HG02973 (cell line): ENCODE measurements at regions not wholly inside any gene's neighbourhood (a gene's known extent, or its start where the extent isn't known, plus 50 kb on each side); places are given as distances from the start of the nearest gene placed in this dataset.
"Not testable (repeated sequence)": the region's sequence is repeated elsewhere in the genome, so short reads cannot be mapped to it uniquely, and the experiment has no call there.

Experiments
- ATAC-seq: cut with Tn5 transposase; IDR thresholded peaks from one replicate; pipeline ENCODE4 v1.9.1; 2021; ENCODE audit warnings: moderate library complexity; ENCODE audit not compliant: unreplicated experiment

DNA sequence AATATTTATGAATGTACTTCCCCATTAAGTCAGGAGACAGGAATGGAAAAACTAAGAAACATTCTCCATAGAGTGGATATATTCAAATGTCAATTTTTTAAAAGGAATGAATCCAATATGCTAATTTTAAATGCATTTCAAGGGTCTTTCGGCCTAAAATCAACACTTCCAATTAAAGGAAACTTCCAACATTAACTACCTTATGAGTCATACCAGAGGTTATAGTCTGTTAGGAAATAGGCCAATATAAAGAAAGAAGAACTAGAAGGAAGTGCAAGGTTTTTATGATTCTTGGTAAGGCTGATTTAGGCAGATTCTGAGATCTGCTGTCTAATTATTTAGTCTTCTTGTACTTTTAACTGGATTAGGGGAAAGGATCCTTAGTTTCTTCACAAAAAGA is 260.1 kb upstream of the EDNRA start:
- ATAC-seq = no peak

DNA sequence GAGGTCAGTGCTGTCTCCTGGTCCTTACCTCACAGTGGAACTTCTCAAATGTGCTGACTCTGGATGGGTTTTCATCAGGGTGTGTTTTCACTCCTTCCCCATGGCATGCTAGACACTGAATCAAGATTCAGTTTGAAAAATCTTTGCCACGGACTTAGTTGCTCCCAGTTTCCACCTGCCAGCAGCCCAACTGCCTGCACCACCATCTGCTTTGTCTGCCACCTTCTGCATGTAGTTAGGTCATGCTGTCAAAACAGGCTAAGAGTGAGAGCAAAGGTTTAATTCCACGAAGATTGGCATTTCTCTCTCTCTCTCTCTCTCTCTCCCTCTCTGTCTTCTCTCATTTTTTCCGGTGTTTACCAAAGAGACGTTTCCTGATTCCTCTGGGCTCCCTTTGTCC is 258.0 kb upstream of the EDNRA start:
- ATAC-seq = no peak

DNA sequence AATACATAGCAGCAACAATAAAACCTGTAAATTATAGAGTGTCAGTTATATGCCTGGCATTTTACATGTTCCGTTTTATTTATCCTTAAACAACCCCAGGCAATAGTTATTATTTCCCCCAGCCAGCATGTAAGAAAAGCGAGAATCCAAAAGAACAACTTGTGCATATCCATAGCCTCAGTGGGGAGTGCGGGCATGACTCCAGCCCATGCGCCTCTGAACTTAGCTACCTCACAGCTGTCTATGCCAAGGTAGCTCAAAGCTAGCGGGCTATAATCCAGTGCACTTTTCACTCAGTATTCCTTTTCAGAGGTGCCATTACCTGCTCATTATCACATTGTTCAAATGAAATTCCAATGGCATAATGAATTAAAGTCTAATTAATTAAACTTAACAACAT is 257.3 kb upstream of the EDNRA start:
- no peak for ATAC-seq

DNA sequence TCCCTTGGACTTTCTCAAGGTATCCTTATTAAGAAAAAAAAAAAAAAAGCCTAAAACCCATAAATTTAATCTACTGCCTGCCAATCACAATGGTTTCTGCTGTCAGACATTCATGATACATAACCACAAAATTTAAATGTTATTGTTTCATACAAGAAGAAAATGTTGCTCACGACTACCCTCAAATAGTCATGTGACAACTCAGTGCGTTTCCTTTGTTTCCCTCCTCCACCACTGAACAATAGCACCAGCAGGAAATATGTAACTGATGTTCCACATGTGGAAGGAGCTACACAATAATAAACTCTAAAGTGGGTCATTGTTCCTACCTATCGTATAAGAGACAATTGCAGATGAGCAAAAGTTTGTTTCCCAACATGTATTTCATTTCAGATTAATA is 244.1 kb upstream of the EDNRA start:
- ATAC-seq = no peak

DNA sequence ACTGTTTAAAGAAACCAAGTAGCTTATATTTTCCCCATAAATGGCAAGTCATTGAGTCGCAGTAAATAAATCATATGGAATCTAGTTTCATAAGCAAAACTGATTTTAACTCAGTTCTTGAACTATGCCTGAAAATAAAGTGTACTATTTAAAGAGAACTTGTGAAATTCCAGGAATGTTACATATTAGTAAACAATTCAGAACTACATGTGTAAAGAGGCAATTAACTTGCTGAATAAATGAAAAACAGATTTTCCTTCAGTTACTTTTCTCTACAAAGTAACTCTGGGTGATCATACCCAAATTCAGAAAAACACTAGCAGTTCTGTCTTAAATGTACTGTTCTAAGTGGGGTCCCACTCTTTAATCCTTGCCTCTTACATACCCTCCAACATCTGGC is 236.1 kb upstream of the EDNRA start:
- no peak for ATAC-seq

DNA sequence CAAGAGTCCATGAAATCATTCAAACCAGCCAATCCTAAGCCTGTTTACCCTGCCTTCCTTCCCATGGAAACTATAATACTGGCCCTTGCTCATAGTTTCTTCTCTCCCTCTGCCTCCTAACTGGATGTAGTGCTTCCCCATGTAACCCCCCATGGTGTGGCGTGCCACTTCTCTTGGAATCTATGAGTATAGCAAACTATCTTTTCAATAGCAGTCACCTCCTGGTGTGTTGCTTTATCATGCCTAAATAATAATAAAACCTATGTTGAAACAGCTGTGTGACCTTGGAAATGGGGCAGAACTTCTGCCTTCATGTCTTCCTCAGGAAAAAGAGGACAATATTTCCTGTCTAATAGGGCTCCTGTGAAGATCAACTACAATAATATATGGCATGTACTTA is 234.8 kb upstream of the EDNRA start:
- no peak for ATAC-seq

DNA sequence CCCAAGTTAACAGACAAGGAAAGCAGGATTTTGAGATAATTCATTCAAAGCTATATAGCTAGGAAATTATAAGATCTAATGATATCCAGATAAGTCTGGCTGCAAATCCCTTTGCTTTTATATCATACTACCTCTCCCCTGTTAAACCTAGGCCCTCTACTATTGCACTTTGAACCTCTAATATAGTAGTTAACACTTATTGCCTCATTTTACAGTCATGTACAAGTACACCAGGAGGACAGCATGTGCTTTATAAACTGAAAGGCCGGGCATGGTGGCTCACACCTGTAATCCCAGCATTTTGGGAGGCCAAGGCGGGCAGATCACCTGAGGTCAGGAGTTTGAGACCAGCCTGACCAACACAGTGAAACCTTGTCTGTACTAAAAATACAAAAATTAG is 234.4 kb upstream of the EDNRA start:
- ATAC-seq = not testable (repeated sequence)

DNA sequence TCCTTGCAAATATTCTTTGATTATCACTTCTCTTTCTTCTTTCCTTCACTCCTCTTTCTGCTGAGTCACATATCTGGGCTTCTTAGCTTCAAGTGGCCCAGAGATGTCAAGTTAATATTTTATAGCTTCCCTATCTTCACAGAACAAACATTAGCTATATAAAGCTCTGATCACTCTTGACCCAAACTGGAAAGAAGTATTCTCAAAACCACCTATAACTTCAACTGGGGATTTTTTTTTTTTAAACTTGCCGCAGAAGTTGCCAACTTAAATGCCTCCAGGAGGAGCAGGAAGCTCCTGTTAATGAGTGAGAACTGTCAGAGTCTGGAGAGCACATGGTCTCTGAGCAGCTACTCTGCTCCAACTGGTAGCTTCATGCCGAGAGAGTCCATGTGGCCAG is 233.3 kb upstream of the EDNRA start:
- no peak for ATAC-seq

DNA sequence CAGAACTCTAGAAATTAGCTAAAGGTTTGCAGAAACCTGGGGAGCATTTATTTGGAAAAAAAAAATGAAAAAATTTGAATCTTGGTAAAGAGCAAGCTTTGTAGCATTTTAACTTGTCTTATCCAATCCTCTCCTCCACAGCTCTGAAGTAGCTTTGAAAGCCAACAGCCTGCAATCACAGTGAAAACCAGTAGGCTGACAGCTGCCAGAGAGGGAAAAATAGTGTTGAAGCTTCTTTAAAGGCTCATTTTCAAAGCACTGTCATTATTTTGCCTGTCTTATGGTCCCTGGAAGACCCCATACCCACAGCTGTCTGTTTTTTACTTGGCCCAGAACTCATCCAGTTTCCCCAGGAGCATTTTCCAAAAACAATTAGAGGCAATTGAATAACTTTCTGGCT is 230.8 kb upstream of the EDNRA start:
- ATAC-seq = no peak

DNA sequence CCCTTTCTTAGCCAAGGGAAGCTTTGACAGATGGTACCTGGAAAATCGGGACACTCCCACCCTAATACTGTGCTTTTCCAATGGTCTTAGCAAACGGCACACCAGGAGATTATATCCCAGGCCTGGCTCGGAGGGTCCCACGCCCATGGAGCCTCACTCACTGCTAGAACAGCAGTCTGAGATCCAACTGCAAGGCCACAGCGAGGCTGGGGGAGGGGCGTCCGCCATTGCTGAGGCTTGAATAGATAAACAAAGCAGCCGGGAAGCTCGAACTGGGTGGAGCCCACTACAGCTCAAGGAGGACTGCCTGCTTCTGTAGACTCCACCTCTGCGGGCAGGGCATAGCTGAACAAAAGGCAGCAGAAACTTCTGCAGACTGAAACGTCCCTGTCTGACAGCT is 225.6 kb upstream of the EDNRA start:
- ATAC-seq = not testable (repeated sequence)

DNA sequence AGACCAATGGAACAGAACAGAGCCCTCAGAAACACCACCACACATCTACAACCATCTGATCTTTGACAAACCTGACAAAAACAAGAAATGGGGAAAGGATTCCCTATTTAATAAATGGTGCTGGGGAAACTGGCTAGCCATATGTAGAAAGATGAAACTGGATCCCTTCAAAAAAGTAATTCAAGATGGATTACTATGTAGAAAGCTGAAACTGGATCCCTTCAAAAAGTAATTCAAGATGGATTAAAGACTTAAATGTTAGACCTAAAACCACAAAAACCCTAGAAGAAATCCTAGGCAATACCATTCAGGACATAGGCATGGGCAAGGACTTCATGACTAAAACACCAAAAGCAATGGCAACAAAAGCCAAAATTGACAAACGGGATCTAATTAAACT is 221.6 kb upstream of the EDNRA start:
- ATAC-seq = not testable (repeated sequence)

DNA sequence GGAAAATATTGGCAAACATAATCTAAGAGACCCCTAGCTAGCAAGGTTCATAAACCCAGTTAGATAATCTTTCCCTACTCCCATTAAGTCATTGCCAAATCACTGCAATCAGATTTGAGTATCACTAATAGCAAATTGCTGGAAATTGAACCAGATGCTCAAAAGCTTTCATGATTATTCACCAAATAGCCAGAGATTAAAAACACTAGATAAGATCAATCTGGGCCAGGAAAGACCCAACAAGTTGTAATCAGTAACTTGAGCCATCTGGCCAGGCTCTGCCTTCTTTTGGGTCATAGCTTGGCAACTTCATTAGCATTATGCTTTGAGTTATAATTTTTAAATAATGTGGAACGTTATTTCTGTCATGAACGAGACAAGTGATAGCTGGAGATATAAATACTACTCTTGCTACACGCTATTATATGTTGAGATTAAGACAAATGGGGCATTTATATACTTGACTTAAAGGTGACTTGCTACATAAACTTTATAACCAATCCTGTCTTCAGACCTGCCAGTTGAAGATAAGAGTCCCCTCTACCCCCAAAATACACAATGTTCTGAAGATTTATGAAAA is 196.6 kb upstream of the EDNRA start:
- ATAC-seq = no peak

DNA sequence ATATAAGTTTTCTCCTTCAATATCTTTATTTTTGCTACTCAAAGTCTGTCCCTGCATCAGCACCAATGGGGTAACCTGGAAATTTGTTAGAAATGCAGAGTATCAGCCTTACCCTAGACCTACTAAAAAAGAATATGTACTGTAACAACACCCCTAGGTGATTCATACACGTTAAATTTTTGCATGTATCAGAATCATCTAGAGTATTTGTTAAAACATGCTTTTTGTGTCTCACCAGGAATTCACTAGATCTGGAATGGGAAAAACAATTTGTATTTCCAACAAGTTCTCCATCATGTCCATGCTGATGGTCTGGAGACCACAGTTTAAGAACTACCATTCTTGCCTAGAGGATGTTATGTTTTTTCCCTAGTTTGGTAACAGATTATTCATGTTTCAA is 196.0 kb upstream of the EDNRA start:
- no peak for ATAC-seq

DNA sequence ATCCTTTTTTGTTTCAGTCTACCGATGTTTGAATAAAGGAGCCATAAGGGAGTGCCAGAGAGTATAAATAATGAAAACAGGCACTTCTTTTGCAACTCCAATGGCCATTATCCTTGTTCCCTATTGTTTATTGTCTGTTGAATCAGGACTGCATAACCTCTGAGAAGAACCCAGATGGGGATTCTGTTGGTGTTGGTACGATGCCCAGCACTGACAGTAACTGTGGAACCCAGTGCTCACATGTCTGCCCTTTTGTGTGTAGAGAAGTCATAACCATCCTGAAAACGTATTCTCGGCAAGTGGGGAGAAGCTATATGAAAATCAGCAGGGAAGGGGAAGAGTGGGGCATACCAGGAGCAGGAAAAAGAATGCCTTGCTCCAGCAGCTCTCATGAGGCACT is 195.1 kb upstream of the EDNRA start:
- ATAC-seq = no peak

DNA sequence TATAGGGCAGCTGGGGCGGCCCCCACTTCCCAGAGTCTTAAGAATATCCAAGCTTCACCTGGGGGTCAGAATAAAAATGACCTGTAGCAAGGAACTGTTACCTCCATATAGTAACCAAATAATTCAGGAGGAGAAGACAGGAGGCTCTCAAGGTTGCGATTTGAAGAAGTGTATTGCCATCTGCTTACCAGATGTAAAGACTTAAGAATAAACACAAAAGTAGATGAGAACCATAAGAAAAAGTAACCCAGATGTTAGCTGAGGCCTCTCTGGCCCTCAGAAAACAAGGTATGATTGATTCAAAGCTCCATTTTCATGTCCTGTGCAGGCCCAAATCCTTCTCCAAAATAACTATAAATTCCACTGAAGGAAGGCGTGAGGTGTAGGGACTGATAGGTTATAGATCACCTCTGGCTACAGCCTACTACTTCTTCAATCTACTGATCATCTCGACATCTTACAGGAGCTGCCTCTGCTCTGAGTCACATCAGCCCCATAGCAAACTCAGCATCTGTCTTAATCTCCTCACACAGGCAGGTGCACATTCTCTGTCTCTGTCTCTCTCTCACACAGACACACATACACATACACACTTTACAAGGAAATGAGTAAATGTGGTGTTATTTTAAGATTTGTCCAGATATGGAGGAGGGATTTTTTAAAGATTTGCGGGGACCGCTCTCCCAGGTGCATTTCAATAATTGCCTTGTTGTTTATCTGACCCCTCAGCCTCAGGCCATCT is 193.9 kb upstream of the EDNRA start:
- ATAC-seq = no peak

DNA sequence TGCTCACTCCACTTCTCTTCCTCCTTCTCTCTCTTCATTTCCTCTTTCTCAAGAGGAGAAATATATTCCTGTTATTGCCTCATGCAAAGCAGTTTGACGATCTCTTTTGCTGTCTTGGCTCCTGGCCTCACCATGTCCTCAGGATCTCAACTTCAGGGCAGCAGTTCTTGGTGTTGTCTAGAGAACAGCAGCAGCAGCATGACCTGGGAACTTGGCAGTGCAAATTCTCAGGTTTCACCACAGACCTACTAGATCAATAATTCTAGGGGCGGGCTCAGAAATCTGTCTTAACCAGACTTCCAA is 193.4 kb upstream of the EDNRA start:
- ATAC-seq = no peak

DNA sequence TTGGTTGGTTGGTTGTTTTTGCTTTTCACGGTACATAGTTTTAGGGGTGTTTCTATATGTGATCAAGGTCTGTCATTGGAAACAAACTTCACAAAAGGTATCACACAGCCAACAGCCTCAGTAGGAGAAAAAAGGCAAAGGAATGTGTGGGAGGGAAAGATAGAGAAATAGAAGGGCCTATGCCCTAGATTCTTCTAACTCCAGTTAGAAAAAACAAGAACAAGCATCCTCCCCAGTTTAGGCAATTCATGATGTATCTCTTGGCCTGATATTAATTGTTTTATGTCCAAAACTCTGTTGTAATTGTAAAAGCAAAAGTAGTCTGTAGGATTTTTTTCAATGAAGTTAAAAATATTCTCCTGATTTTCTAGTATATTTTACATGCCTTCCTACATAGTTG is 192.4 kb upstream of the EDNRA start:
- no peak for ATAC-seq

DNA sequence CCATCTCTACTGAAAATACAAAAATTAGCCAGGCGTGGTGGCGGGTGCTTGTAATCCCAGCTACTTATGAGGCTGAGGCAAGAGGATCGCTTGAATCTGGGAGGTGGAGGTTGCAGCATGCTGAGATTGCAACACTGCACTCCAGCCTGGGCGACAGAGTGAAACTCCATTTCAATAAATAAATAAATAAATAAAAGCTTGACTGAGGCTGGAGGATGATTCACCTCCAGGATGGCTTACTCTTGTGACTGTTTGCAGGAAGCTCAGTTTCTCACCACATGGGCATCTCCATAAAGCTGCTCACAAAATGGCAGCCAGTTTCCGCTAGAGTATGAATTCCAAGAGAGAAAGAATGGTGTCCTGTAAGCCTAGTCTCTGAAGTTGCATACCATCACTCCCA is 191.7 kb upstream of the EDNRA start:
- no peak for ATAC-seq

DNA sequence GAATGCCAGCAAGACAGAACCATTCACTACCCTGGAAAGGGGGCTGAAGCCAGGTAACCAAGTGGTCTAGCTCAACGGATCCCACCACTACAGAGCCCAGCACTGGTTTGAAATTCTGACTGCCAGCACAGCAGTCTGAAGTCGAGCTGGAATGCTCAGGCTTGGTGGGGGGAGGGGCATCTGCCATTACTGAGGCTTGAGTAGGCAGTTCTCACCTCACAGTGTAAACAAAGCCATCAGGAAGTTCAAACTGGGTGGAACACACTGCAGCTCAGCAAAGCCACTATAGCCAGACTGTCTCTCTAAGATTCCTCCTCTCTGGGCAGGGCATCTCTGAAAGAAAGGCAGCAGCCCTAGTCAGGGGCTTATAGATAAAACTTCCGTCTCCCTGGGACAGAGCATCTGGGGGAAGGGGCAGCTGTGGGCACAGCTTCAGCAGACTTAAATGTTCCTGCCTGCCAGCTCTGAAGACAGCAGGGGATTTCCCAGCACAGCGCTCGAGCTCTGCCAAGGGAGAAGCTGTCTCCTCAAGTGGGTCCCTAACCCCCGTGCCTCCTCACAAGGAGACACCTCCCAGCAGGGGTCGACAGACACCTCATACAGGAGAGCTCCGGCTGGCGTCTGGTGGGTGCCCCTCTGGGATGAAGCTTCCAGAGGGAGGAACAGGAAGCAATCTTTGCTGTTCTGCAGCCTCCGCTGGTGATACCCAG is 188.1 kb upstream of the EDNRA start:
- ATAC-seq = not testable (repeated sequence)

DNA sequence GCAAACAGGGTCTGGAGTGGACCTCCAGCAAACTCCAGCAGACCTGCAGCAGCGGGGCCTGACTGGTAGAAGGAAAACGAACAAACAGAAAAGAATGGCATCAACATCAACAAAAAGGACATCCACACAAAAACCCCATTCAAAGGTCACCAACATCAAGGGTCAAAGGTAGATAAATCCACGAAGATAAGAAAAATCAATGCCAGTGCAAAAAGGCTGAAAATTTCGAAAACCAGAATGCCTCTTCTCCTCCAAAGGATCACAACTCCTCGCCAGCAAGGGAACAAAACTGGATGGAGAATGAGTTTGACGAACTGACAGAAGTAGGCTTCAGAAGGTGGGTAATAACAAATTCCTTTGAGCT is 187.6 kb upstream of the EDNRA start:
- not testable (repeated sequence) for ATAC-seq

DNA sequence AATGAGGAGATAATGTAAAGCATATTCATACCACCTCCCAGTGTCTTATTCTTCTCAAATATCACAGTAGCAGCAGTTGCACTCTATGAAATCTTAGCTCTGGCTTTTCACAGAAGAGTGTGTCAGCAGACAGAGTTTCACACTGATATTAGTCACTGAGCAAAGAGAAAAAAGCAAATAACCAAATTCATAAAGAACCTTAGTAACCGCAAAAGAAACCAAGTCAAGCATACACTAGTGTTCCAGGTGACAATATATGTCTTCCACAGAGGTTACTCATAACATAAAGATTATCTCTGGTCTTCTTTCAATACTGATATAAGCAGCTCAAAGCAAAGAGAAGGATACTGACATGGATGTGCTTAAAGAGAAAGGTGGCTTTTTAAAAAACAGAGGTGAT is 181.7 kb upstream of the EDNRA start:
- ATAC-seq = no peak

DNA sequence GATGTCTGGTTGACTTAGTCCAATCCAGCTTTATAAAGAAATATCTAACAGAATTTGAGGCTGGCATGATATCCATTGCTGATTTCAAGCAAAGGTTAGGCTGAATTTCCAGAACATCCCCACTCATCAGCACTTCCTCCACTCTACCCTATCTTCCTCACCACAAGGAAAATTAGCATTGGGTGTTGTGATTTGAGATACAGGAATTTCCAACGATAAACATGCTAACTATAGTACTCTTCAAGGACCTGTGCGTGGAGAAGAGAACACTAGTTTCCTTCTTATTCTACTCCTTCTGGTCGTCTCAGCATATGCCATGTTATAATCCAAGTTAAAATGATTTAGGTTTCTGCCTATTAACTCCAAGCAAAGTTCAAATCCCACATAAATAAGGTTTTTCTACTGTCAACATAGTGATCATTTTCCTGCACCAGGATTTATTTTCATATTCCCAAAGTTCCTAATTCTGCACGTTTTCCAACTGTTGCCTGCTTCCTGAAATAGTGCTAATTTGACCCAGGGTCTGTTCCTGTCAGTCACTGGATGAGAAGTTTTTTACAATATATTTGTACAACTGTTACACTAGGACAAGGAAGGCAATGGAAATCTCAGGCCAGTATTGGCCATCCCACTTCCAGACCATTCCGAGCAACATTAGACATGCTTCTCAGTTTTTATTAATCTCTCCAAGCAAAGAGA is 177.6 kb upstream of the EDNRA start:
- no peak for ATAC-seq
